ENCODE measurements at regions not wholly inside any gene's neighbourhood (a gene's known extent, or its start where the extent isn't known, plus 50 kb on each side); places are given as distances from the start of the nearest gene placed in this dataset.

DNA sequence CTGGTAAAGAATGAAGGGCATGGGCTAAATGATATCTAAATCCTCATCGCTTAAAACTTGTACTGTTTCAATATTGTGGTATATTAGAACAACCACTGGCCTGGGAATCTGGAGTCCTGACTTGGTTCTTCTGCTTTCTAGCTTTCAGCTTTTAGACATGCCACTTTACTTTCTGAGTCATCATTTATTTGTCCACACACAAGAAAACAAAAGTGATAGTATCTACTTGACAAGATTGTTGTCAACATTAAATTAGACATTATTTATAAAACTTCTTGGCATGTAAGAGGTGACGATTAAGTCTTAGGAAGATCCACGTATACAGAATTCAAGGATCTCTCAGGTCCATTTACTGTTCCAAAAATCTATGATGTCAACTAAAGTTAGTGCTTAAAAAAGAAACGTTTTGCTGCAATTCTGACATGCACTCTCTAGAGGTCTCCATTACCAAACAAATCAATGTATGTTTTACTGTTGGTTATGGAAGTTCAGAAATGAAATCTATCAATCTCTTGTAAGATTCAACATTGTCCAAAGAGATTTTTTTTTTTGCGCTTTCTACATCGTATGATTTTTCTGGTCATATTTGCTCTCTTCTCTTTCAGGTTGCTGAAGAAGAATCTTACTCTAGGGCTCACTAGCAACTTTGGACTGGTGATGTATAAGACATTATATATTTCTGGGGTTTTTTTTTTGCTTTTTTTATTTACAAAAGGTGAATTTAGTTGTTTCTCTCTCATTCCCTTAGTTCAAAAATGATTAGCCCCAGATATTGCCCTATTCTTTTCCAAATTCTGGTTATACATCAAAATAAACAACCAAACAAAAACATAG, 53.6 kb upstream of the DYNC1I1 start:
- no peak for DNase-seq (ENCODE audit: low spot score)
- ATAC-seq: peak; percentile 49

DNA sequence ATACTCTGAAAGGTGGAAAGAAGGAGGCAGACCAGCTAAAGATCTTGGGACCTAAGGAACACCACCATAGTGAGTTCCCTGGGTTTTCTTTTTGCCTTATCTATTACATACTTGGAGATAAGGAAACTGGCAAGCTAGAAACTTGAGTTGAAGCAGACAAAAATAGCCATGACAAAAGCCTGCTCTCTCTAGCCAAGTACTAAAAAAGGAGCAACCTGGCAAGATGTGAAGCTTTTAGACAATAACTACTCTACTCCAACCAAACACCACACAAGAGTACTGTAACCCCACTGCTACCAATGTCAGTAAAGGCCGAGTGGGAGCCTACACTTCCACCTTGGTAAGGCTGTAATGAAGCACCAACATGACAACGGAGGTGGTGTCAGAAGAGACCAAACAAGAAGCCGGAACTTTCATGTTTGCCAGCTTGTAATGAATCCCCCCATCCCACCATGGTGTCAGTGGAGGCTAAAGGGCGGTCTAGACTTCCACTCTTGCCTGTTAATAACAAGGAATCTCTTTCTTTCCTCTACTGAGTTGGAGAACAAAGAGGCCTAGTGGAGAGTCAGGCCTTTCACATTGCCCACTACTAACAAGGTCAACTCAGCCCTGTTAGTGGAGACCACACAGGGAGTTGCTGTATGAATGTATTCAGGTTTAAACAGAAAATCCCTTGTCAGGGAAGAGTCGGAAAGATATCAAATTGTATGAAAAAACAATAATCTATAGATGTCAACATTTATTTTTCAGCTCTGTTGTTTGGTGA, 55.8 kb upstream of the DYNC1I1 start:
- ATAC-seq: no peak
- no peak for DNase-seq (ENCODE audit: low spot score)

DNA sequence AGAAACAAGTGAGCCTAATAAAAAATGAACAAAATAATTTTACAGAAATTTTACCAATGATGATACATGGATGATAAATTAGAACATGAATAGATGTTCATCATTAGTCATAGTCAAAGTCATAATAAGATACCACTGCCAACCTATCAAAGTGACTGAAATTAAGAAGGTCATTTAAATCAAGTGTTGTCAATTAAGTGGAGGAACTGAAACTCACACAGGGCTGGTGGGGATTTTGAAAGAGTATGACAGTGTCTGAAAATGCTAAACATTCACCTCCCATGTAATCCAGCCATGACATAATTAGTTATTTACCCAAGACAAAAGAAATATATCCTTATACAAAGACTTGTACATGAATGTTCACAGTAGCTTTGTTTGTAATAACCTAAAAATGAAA, 57.1 kb upstream of the DYNC1I1 start:
- ATAC-seq: no peak
- DNase-seq (ENCODE audit: low spot score): no peak

DNA sequence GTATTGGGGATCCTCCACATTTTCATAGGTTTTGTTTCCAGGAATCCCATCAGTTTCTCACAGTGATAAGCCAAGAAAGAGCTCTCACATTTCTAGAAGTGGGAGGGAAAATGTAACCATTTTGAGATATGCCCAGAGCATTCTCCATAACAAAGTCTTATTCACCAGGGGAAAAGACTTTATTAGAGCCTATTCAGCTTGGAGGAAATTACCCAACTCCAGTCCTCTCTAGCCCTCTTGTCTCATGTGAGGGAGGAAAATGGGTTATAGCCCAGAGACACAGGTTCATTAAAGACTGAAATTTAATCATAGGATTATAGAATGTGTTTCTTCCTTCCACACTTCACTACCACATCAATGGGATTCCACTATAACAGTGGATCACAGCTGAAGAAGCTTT, 61.6 kb upstream of the DYNC1I1 start:
- no peak for ATAC-seq
- DNase-seq (ENCODE audit: low spot score): no peak

DNA sequence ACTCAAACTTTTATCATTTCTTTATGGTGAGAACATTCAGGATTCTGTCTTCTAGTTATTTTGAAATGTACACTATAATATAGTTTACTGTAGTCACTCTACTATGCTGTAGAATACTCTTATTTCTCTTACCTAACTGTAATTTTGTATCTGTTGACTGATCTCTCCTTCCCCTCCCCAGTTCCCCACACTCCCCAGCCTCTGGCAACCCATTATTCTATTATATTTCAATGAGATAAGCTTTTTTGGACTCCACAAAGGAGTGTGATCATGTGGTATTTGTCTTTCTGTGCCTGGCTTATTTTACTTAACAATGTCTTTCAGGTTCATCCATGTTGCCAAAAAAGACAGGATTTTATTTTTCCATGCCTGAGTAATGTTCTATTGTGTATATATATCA, 71.4 kb upstream of the DYNC1I1 start:
- ATAC-seq: no peak

DNA sequence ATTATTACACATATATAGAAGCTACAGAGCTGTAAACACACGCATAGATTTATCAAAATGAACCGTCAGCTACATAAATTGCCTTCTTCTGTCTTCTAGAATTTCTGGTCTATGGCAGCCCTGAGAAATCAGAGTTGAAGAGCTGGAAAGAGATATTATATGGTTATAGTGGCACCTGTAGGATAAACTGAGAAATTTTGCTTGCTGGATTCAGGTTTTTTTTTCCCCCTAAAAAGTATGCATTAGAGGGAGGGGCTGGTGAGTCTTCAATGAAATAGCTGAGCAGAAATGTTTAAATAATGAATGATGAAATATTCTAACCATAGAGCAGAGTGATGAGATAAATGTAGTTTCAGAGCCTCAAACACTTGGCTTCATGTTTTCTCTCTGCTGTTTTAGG, 78.0 kb upstream of the DYNC1I1 start:
- DNase-seq (ENCODE audit: low spot score): no peak

More for the DNA sequence above, 71.4 kb upstream of the DYNC1I1 start:
- no peak for DNase-seq (ENCODE audit: low spot score)

DNA sequence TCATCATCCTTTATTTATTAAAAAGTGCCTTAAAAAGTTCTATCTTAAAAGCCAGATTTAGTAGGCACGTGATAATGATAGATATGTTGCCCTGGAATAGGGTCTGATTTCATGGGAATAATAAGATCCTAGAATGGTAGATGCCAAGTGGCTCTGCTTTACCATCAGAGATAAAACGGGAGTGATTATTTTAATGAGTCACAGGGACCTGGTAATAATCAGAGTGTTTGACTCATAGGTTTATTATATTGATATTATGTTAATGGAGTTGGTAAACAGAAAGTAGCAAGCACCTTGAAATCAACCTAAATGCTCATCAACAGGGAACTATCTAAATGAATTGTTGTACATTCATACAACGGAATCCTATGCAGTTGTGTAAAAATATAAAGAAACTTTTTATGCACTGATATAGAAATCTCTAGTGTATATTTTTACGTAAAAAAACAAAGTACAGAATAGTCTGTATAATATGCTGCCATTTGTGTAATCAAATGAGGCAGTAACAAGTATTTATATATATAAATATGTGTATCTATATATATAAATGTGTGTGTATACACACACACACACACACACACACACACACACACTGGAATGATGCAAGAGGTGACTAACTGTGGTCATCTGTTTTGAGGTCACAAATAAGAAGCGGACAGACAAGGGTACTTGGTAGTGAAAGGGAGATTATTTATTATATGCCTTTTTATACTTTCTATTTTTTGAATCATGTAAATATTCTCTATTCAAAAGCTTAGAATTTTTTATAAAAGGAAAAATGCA, 78.6 kb upstream of the DYNC1I1 start:
- DNase-seq (ENCODE audit: low spot score) (no peak), ATAC-seq (no peak)

More for the DNA sequence above, 78.0 kb upstream of the DYNC1I1 start:
- ATAC-seq: no peak

DNA sequence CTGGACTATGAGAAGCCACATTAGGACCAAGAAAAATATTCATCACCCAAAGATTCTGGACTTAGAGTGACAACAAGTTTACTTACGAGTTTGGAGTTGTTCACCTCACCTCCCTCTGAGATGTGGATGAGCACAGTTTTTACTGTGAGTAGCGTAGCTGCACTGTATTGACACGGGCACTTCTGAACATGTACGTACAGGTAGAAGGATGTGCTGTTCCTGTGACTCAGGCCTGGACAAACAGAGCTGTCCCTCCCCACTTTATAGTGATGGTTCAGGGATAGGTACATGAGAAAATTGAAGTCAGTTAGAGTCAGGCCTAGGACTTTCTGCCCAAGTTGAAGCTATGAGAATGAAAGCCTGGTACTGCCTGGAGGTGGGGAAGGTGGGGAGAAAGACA, 80.9 kb upstream of the DYNC1I1 start:
- no peak for ATAC-seq
- no peak for DNase-seq (ENCODE audit: low spot score)

DNA sequence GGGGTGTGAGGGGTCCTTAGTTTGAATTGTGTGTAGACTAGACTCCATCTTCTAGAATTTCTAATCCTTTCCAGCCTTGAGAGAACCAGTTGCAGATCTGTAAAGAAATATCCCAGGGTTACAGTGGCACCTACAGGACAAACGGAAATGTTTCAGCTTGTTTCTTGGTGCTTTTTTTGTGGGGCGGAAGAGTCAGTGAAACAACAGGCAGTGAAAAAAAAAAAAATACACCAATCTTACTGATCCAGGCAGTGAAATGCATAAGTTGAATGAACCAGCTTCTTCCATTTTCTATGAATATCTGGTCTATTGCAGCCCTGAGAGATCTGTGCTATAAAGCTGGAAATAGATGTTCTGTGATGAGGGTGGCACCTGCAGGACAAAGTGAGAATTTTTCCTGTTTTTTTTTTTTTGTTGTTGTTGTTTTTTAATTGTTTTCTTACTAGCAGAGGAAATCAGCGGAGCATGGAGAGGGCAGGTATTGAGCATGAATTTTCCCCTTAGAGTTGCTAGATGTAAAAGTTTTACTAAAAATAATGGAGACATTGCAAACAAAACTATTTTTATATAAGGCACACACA, 81.9 kb upstream of the DYNC1I1 start:
- ATAC-seq (peak; percentile 80), DNase-seq (ENCODE audit: low spot score) (no peak)

DNA sequence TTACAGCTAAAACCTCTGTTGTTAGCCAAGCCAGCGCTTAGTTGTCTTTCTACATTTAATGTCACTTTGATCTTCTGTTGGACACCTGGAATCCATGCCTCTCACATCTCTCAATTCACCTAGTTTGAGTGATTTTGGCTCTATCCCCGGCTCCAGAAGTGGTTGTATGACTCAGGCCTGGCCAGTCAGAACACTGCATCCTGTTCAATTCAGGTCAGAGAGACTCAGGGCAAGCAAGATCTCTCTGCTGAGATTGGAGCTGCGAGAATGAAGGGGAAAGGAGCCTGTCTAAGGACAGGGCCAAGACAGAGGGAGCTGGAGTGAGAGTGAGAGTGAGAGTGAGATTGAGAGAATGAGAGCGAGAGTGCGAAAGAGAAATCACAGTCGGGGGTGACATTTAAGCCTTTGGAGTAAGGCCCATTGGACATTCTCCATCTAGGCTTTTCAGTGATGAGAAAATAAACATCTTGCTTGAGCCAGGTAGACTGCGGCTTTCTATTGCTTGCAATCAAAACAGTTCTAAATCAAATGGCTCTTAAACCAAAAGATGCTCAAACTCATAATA, 83.3 kb upstream of the DYNC1I1 start:
- ATAC-seq (no peak), DNase-seq (ENCODE audit: low spot score) (no peak)

DNA sequence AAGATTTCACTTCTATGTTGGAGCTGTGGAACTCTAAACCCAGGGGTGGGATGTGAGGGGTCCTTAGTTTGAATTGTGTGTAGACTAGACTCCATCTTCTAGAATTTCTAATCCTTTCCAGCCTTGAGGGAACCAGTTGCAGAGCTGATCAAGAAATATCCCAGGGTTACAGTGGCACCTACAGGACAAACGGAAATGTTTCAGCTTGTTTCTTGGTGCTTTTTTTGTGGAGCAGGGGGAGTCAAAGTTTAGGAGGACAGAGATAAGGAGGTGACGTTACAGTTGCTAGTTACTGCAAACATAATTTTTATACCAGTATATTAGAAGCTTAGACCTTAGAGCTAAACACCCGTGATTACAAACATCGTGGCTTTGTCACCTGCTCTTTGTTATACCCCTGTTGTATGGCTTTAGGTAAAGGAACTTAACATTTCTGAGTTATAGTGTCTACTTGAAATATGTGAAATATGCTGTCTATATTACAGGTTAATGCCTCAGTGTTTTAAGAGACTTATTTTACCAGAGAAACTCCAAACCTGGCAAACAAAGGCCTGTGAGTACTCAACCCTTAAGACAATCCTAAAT, 84.5 kb upstream of the DYNC1I1 start:
- ATAC-seq: peak; percentile 50
- no peak for DNase-seq (ENCODE audit: low spot score)

DNA sequence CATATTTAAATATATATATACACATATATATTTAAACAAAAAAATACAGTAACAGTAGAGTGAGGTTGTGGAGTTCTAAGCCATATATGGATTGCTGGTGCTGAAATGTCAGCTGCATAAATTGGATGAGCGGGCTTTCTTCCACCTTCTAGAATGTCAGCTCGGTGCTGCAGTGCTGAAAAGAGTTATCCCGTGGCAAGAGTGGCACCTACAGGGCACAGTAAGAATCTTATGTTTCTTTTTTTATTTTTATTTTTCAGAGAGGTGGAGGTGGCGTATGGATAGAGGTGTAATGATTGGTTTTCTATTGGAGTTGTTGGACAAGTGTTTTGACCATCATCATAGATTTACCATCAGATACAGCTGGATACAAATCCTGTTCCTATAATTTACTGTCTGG, 86.2 kb upstream of the DYNC1I1 start:
- DNase-seq (ENCODE audit: low spot score): peak; percentile 52
- peak; percentile 81 for ATAC-seq

DNA sequence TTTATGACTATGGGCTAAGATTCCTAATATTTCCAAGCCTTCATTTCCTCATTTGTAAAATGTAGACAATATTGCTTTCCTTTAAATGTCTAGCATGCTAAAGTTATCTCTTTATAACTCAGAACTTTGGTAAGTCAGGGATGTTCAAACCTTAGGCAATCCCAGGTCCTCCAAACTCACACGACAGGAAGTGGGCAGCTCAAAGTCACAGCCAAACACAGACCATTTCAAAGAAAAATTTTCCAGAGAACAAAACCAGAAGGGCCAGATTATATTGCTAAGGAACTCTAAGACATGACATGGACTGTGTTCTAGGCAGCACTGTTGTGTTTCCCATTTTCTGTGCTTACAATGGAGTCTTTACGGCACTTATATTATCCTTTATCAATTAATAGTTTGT, 87.8 kb upstream of the DYNC1I1 start:
- DNase-seq (ENCODE audit: low spot score): no peak
- no peak for ATAC-seq

DNA sequence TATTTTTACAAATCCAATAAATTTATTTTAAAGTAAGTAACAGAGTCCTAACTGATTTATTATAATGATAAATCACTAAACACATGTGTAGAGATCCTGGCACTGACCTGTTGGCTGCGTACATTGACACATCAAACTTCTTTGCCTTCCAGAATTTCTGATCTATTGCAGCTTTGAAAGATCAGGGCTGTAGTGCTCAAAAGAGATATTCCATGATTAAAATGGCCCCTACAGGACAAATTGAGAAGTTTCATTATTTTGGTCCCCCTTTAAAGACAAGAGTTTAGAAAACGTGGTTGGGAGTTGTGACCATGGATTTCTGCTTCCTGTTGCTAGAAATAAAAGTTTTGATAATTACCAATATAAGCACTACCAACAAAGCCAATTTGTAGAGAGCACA, 87.7 kb upstream of the PDK4 start:
- peak; percentile 87 for ATAC-seq
- DNase-seq (ENCODE audit: low spot score): no peak

DNA sequence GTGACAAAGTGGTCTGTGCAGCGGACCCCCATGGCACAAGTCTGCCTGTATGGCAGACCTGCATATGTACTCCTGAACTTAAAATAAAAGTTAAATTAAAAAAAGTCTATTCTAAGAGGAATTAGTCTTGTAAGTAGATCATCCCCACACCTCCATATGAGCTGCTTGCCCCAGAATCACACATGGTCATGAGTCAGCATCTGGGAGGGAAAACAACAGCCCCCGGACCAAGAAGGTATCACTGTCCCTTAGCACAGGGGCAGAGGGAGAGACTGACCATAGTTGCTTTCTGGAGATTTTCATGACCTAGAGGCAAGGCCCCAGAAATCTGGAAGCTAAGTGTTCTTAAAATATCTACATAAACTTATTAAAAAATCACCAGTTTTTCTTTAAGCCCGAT, 86.6 kb upstream of the PDK4 start:
- no peak for DNase-seq (ENCODE audit: low spot score)
- ATAC-seq: no peak

DNA sequence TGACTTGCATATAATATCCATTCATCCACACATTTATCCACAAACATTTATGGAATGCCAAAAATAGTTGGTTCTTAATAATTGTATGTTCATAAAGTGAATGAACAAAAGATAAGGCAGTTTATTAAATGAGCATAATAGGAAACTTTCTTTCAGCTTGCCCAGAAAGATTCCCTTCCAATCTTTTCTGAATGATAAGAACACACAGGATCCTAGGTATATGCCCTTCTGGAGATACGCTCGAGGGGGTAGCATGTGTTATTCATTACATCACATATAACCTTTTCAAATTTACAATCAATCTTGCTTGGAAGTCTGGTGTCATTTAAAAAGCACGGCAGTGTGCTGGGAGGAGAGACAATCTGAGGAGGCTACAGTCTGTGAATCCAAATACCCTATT, 80.4 kb upstream of the PDK4 start:
- no peak for DNase-seq (ENCODE audit: low spot score)
- no peak for ATAC-seq

DNA sequence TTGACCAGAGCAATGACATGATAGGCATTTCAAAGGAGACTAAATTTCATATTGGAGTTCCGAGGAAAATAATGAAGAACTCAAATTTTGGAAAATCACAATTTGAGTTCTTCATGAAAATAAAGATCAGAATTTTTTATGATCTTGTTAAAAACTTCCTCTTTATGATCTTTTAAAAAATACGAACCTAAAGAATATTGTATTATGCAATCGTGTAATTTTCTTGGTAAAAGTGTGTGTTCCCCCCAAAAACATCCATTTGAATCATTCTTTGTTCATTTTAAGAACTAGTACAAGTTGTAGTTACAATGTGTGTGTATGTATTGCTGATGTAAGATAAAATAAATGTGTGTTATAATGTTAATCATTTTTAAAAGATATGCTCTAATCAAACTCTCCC, 79.3 kb upstream of the PDK4 start:
- no peak for ATAC-seq
- no peak for DNase-seq (ENCODE audit: low spot score)

DNA sequence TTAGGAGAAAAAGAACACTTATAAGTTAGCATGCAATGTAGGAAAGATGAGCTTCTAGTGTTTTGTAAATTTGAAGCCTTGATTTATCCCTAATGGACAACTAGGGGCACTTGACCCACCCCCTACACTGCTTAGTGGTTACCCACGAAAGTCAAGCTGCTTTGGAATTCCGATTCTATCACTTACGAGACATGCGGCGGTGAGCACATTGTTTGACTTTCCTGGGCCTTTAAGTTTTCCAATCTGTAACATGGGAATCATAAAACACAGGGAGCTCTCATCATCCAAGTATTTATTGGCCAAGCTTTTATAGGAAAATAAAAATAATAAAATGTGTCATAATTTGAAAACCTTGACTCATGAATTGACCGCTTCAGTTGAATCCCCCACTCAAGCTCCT, 78.7 kb upstream of the PDK4 start:
- DNase-seq (ENCODE audit: low spot score) (no peak), ATAC-seq (no peak)

DNA sequence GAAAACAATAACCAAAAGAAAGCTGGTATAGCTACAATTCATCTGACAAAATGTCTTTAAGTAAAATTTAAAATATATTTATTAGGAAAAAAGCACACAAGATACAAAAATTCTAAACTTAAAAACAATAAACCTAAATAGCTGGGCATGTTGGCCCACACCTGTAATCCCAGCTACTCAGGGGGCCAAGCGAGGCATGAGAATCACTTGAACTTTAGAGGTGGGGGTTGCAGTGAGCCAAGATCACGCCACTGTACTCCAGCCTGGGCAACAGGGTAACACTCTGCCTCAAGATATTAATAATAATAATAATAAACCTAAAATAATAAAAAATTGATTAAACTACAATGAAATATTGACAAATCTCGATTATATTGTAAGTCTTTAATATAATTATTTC, 77.8 kb upstream of the PDK4 start:
- ATAC-seq (no peak), DNase-seq (ENCODE audit: low spot score) (no peak)

DNA sequence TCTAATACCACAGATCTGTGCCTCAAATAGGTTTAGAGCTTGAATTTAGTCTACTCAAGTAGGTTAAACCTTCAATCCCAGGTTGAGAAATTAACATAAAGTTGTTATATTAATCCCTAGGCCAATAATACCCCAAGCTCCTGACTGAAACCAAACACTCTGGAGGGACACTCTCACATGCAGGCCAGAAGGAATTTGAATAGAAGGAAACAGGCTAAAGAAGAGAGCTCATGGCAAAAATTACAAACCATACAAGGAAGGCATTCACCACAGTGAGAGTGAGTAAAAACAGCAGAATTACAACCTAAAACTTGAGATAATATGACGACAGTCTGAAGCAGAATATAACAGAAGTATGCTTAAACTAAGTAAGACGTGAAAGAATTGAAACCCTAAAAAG, 76.1 kb upstream of the PDK4 start:
- ATAC-seq (no peak), DNase-seq (ENCODE audit: low spot score) (no peak)

DNA sequence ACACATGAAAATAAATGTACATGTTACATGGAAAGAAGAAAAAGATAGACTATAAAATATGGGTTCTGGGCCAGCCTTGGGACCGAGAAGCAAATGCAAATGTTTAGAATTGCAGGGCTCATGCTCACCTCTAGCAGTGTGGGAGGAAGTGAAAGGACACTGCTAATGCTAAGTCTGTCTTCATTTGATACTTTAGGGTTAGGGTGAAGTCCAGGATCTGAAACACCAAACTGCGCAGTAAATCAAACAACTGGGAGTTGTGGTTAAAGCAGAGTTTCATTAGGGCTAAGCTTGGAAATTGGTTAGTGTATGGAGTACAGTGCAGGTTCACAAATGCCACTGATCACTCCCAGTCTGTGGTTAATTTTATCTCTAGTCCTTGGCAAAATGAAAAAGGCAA, 73.2 kb upstream of the PDK4 start:
- no peak for DNase-seq (ENCODE audit: low spot score)
- ATAC-seq: peak; percentile 91
